ENCODE measurements at regions not wholly inside any gene's neighbourhood (a gene's known extent, or its start where the extent isn't known, plus 50 kb on each side); places are given as distances from the start of the nearest gene placed in this dataset.

- no peak overlapping the region for H3K4me3 ChIP-seq (ENCODE audit: control insufficient read depth, low read depth, low read length)
- TF ChIP-seq CTCF (conservative IDR thresholded peaks at IDR 0.05; ENCODE audit: control insufficient read depth, insufficient read depth, low read depth, low read length), result no peak
- no peak for DNase-seq (ENCODE audit: low read depth)
Observed at GRCh38 chr15:46808834-46809233, 908.5 kb upstream of the SEMA6D start.

GRCh38 chr15:46815240-46815639, 902.1 kb upstream of the SEMA6D start:
- H3K4me3 ChIP-seq (ENCODE audit: control insufficient read depth, low read depth, low read length), result no peak overlapping the region
- DNase-seq (ENCODE audit: low read depth), result no peak
- no peak for TF ChIP-seq CTCF (conservative IDR thresholded peaks at IDR 0.05; ENCODE audit: control insufficient read depth, insufficient read depth, low read depth, low read length)

GRCh38 chr15:46815765-46816164, 901.5 kb upstream of the SEMA6D start:
- H3K4me3 ChIP-seq (ENCODE audit: control insufficient read depth, low read depth, low read length), result no peak overlapping the region
- TF ChIP-seq CTCF (conservative IDR thresholded peaks at IDR 0.05; ENCODE audit: control insufficient read depth, insufficient read depth, low read depth, low read length), result no peak
- no peak for DNase-seq (ENCODE audit: low read depth)

GRCh38 chr15:46848704-46849103, 868.6 kb upstream of the SEMA6D start:
- peak; percentile 43 for DNase-seq (ENCODE audit: low read depth)
- TF ChIP-seq CTCF (conservative IDR thresholded peaks at IDR 0.05; ENCODE audit: control insufficient read depth, insufficient read depth, low read depth, low read length), result no peak

GRCh38 chr15:46853600-46853999, 863.7 kb upstream of the SEMA6D start:
- no peak for DNase-seq (ENCODE audit: low read depth)
- TF ChIP-seq CTCF (conservative IDR thresholded peaks at IDR 0.05; ENCODE audit: control insufficient read depth, insufficient read depth, low read depth, low read length), result no peak
- H3K4me3 ChIP-seq (ENCODE audit: control insufficient read depth, low read depth, low read length), result no peak overlapping the region

More at GRCh38 chr15:46848704-46849103, 868.6 kb upstream of the SEMA6D start:
- no peak overlapping the region for H3K4me3 ChIP-seq (ENCODE audit: control insufficient read depth, low read depth, low read length)

GRCh38 chr15:46854564-46854963, 862.7 kb upstream of the SEMA6D start:
- DNase-seq (ENCODE audit: low read depth), result no peak
- no peak for TF ChIP-seq CTCF (conservative IDR thresholded peaks at IDR 0.05; ENCODE audit: control insufficient read depth, insufficient read depth, low read depth, low read length)
- H3K4me3 ChIP-seq (ENCODE audit: control insufficient read depth, low read depth, low read length), result no peak overlapping the region

GRCh38 chr15:46855388-46855787, 861.9 kb upstream of the SEMA6D start:
- H3K4me3 ChIP-seq (ENCODE audit: control insufficient read depth, low read depth, low read length), result no peak overlapping the region
- no peak for DNase-seq (ENCODE audit: low read depth)
- no peak for TF ChIP-seq CTCF (conservative IDR thresholded peaks at IDR 0.05; ENCODE audit: control insufficient read depth, insufficient read depth, low read depth, low read length)
